ENCODE measurements at regions not wholly inside any gene's neighbourhood (a gene's known extent, or its start where the extent isn't known, plus 50 kb on each side); places are given as distances from the start of the nearest gene placed in this dataset.

GRCh38 chr4:3864742-3865721 lies 98.8 kb downstream of the ADRA2C start:
- Histone ChIP-seq H3K27me3 (ENCODE audit: control insufficient read depth, insufficient read depth, low read length) (peaks cover 27% of the 10 kb centered on the region), H3K9me3 (ENCODE audit: control insufficient read depth, insufficient read depth, low read length) (peaks cover 8% of the 10 kb centered on the region; the same call in 1 of the 2 replicates), H3K27ac (ENCODE audit: low read depth, low read length) (no peak overlapping the region), H3K4me3 (ENCODE audit: low read depth, low read length) (no peak overlapping the region)
- DNase-seq (ENCODE audit: low read depth, low spot score) = no peak
- TF ChIP-seq CTCF (IDR thresholded peaks at IDR 0.05; ENCODE audit: low read depth, low read length) = no peak
- CTCF ChIA-PET = no interaction called here
- POLR2A ChIA-PET = no interaction called here

- Histone ChIP-seq H3K27ac (ENCODE audit: low read depth, low read length) (no peak overlapping the region), H3K4me3 (ENCODE audit: low read depth, low read length) (no peak overlapping the region), H3K9me3 (ENCODE audit: control insufficient read depth, insufficient read depth, low read length) (peaks cover 8% of the 10 kb centered on the region; the same call in 1 of the 2 replicates), H3K27me3 (ENCODE audit: control insufficient read depth, insufficient read depth, low read length) (peaks cover 31% of the 10 kb centered on the region)
- no peak for TF ChIP-seq CTCF (IDR thresholded peaks at IDR 0.05; ENCODE audit: low read depth, low read length)
- POLR2A ChIA-PET = no interaction called here
- no peak for DNase-seq (ENCODE audit: low read depth, low spot score)
- CTCF ChIA-PET = no interaction called here
These were observed 100.0 kb downstream of the ADRA2C start for GRCh38 chr4:3865986-3866812.

DNA sequence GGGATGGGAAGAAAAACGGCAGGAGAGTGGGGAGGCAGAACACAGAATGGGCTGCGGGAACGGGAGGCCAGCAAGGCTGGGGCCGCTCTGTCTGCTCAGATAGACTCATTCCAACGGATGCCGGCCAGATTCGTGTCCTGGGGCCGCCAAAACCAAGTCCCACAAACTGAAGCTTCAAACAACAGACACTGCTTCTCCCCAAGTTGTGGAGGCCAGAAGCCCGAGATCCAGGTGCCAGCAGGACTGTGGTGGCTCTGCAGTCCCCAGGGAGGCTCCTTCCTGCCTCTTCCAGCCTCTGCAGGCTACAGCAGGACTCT lies 100.6 kb downstream of the ADRA2C start:
- ChIA-PET POLR2A (no interaction called here), CTCF (no interaction called here)
- no peak overlapping the region for H3K4me3 ChIP-seq (ENCODE audit: low read depth, low read length)
- no peak for TF ChIP-seq CTCF (IDR thresholded peaks at IDR 0.05; ENCODE audit: low read depth, low read length)
- H3K9me3 ChIP-seq (ENCODE audit: control insufficient read depth, insufficient read depth, low read length) = peaks cover 8% of the 10 kb centered on the region; the same call in 1 of the 2 replicates
- no peak for DNase-seq (ENCODE audit: low read depth, low spot score)
- H3K27ac ChIP-seq (ENCODE audit: low read depth, low read length) = no peak overlapping the region
- peaks cover 35% of the 10 kb centered on the region for H3K27me3 ChIP-seq (ENCODE audit: control insufficient read depth, insufficient read depth, low read length)

DNA sequence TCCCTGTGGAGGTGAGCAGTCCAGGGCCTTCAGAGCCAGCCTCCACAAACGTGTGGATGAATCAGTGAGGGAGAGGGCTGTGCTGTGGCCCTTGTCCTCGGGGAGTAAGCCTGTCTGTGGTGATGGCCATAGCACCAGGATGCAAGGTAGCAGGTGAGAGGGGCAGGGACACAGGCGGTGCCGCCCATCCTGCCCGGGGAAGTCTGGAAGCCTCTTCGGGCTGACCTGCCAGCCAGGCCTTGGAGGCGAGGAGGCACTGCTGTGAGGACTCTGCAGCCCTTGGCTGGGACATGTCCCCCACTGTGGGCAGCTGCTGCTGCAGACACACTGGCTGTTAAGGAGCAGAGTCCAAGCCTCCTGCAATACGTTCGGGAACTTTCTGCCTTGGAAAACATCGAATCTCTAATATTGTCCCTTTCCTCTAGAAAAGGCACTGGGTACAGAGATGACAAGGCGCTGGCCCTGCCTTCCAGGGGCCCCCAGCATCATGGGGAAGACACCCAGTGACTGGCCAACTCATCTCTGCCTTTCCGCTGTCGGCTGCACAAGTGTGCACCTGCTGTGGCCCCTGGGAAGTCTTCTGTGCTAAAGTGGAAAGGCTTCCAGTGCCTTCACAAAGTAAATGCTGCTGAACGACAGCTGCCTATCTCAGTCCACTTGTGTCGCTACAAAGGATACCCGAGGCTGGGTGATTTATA lies 101.4 kb downstream of the ADRA2C start:
- TF ChIP-seq CTCF (IDR thresholded peaks at IDR 0.05; ENCODE audit: low read depth, low read length) = no peak
- Histone ChIP-seq H3K4me3 (ENCODE audit: low read depth, low read length) (no peak overlapping the region), H3K27me3 (ENCODE audit: control insufficient read depth, insufficient read depth, low read length) (peaks cover 39% of the 10 kb centered on the region), H3K9me3 (ENCODE audit: control insufficient read depth, insufficient read depth, low read length) (peaks cover 8% of the 10 kb centered on the region; the same call in 1 of the 2 replicates), H3K27ac (ENCODE audit: low read depth, low read length) (no peak overlapping the region)
- POLR2A ChIA-PET = no interaction called here
- CTCF ChIA-PET = no interaction called here
- DNase-seq (ENCODE audit: low read depth, low spot score) = no peak

Measured in AG04450 (cell line).